ENCODE measurements at regions not wholly inside any gene's neighbourhood (a gene's known extent, or its start where the extent isn't known, plus 50 kb on each side); places are given as distances from the start of the nearest gene placed in this dataset.

DNA sequence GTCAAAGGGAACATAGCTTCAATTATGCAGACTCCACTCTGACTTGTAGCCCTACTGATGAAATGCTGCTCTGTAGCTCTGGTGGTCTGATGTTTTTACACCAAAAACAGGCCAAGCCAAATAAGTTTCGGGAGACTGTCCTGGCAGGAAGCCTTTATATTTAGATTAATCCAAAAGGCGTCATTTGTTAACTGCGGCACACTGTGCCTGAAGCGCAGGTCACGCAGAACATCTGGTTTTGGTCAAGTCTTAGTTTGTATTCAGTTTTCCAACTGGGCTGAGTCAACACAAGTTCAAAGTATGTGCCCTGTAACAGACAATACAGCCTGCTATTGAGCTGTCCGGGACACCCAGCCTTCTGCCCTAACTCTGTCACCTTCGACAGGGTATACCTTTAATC, 154.6 kb upstream of the IPO5 start:
- TF ChIP-seq, protein P1, sequence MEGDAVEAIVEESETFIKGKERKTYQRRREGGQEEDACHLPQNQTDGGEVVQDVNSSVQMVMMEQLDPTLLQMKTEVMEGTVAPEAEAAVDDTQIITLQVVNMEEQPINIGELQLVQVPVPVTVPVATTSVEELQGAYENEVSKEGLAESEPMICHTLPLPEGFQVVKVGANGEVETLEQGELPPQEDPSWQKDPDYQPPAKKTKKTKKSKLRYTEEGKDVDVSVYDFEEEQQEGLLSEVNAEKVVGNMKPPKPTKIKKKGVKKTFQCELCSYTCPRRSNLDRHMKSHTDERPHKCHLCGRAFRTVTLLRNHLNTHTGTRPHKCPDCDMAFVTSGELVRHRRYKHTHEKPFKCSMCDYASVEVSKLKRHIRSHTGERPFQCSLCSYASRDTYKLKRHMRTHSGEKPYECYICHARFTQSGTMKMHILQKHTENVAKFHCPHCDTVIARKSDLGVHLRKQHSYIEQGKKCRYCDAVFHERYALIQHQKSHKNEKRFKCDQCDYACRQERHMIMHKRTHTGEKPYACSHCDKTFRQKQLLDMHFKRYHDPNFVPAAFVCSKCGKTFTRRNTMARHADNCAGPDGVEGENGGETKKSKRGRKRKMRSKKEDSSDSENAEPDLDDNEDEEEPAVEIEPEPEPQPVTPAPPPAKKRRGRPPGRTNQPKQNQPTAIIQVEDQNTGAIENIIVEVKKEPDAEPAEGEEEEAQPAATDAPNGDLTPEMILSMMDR (IDR thresholded peaks at IDR 0.05; ENCODE audit: low read depth, low read length), result no peak
- DNase-seq (ENCODE audit: extremely low read depth, low read depth), result no peak

DNA sequence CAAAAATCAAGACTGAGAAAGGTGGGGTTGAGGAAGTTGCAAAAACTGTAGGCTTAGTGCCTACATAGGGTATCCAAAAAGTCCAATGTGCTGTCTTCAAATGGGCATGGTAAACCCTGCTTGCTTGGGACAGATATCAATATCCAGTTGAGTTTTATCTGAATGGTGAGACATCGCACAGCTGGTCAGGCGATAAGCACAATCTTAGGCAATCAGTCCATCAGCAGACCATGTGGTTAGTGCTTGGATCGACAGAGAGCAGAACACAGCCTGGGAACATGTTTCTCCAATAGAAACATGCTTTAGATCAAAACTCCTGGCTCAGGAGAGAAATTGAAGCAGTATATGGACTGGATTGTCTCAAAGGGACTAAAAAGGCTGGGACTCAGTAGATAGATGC, 151.3 kb upstream of the IPO5 start:
- TF ChIP-seq, protein P1 (IDR thresholded peaks at IDR 0.05; ENCODE audit: low read depth, low read length), result no peak
- no peak for DNase-seq (ENCODE audit: extremely low read depth, low read depth)

DNA sequence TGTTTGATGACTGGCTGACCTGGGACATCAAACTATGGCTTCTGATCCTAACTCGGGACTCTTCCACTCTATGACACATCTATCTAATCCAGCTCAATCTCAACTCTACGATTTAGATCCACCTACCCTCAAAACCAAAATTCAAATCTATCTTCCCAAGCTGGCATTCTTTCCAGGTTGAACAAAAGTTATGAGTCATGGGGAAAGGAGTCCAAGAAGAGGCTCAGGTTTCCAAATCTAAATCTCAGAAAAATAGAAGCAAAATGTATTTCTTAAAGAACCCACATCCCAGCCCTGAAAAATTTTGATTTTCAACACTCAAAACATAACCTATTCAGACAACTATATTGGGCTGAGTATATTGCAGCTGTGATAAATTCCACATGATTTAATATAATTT, 143.9 kb upstream of the IPO5 start:
- TF ChIP-seq, protein P1 (IDR thresholded peaks at IDR 0.05; ENCODE audit: low read depth, low read length), result no peak

DNA sequence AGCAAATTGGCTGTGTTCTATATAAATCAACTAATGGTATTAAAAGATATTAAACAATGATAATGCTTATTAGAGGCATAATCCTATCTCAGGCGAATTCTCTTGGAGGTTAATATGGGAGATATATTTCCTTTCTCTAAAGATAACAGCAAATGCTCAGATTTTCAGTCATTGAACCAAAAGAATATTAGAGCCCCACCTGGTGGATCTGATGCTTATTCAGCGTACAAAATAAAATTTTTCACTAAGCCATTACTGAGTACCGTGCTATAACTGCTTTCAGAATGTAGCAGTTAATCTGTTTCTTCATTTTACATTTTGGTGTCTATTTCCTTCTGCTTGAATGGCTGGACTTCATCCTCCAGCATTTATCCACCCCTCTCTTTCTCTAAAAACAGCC, 143.3 kb upstream of the IPO5 start:
- TF ChIP-seq, protein P1 (IDR thresholded peaks at IDR 0.05; ENCODE audit: low read depth, low read length), result peak; percentile 39
- DNase-seq (ENCODE audit: extremely low read depth, low read depth), result no peak

More for the DNA sequence above, 143.9 kb upstream of the IPO5 start:
- DNase-seq (ENCODE audit: extremely low read depth, low read depth), result no peak

DNA sequence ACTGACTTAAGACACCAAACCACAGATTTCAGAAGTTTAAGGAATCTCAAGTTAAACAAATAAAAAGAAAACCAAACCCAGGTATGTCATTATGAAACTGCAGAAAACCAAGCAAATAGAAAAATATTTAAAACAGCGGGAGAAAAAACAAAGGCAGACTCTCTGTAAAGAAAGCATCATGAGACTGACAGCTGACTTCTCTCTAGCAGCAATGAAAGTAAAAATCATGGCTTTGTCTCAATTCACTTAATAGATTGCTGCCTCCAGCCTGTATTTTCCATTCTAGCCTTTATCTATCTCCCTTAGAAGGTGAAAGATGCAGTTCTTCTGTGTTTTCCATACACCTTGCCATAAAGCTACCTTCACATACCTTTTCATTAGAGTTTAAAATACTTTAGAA, 131.1 kb upstream of the IPO5 start:
- TF ChIP-seq, protein P1 (IDR thresholded peaks at IDR 0.05; ENCODE audit: low read depth, low read length), result no peak
- no peak for DNase-seq (ENCODE audit: extremely low read depth, low read depth)

DNA sequence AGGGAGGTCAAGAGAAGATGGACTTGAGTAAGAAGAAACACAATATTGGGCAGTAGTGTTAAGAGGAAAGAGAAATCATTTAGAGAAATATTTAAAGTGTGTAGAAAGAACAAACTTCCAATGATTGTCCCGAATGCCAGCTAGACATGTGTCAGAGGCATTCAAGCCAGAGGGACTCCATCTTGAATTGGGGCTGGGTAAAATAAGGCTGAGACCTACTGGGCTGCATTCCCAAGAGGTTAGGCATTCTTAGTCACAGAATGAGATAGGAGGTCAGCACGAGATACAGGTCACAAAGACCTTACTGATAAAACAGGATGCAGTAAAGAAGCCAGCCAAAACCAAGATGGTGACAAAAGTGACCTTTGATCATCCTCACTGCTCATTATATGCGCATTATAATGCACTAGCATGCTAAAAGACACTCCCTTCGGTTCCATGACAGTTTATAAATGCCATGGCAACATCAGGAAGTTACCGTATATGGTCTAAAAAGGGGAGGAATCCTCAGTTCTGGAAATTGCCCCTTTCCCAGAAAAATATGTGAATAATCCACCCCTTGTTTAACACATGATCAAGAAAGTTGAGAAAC, 127.0 kb upstream of the IPO5 start:
- TF ChIP-seq, protein P1 (IDR thresholded peaks at IDR 0.05; ENCODE audit: low read depth, low read length), result no peak
- no peak for DNase-seq (ENCODE audit: extremely low read depth, low read depth)

DNA sequence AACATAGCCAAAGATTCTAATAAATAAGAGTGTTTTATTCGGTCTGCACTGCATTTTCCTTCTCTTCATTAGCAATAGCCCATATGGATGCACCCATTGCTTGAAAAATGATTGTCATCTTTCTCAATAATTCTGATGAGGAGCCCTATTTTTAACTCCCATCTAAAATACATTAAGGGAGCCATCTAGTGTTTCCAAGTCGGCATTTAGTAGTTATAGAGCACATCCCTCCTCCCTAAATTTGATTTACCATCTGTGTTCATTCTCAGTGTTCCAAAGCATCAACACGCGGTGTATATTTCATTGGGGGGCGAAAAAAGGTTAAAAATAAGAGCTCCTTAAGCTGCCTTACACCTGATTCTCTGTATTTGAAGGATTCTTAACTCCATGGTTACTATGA, 119.2 kb upstream of the IPO5 start:
- TF ChIP-seq, protein P1 (IDR thresholded peaks at IDR 0.05; ENCODE audit: low read depth, low read length), result no peak
- no peak for DNase-seq (ENCODE audit: extremely low read depth, low read depth)
